Esophagus squamous epithelium (tissue), 5 donors: ENCODE measurements at regions not wholly inside any gene's neighbourhood (a gene's known extent, or its start where the extent isn't known, plus 50 kb on each side); places are given as distances from the start of the nearest gene placed in this dataset.

Experiments
- DNase-seq: peaks from one replicate; lab custom pipeline; 2025; lab: John Stamatoyannopoulos, UW
- H3K27ac ChIP-seq, 4 donors: fragments of 200-600 bp; sonication (generic); one replicate each; pipeline ENCODE4 v1.5.1; 2016 to 2019; ENCODE audit warnings: mild to moderate bottlenecking in 1 of 4
- H3K27me3 ChIP-seq, 4 donors: fragments of 200-600 bp; sonication (generic); 1 replicate in 3 of 4; 2 replicates in 1 of 4; pipeline versions ENCODE4 v1.5.1 to v1.6.0; 2017 to 2021; ENCODE audit warnings: antibody characterized with exemption in 1 of 4
- H3K36me3 ChIP-seq, 3 donors: fragments of 200-600 bp; sonication (generic); one replicate each; pipeline ENCODE4 v1.5.1; 2016 to 2019
- H3K4me1 ChIP-seq, 3 donors: fragments of 200-600 bp; sonication (generic); one replicate each; pipeline ENCODE4 v1.5.1; 2017 to 2019
- H3K4me3 ChIP-seq, 4 donors: fragments of 200-600 bp; sonication (generic); 1 replicate in 3 of 4; 2 replicates in 1 of 4; pipeline ENCODE4 v1.5.1; 2016 to 2019; ENCODE audit warnings: mild to moderate bottlenecking in 2 of 4, moderate library complexity in 1 of 4
- H3K9me3 ChIP-seq, 3 donors: fragments of 200-600 bp; sonication (generic); one replicate each; pipeline ENCODE4 v1.5.1; 2016 to 2019
- CTCF ChIP-seq, 6 experiments: fragments of 450-650 bp in 4 of 6; fragments of 200-600 bp in 2 of 6; sonication (generic) in 2 of 6; IDR thresholded peaks; one replicate each; pipeline ENCODE4 v1.5.1; 2016 to 2019; ENCODE audit warnings: antibody characterized with exemption in 6 of 6, mild to moderate bottlenecking in 4 of 6, moderate library complexity in 4 of 6
- POLR2A ChIP-seq, 4 donors: fragments of 450-650 bp; IDR thresholded peaks; one replicate each; pipeline ENCODE4 v1.6.1; 2017; ENCODE audit warnings: antibody characterized with exemption in 4 of 4, mild to moderate bottlenecking in 4 of 4, moderate library complexity in 3 of 4
- WGBS, 2 donors: methylation state at CpG; one replicate each; pipeline ENCODE4 v1.1.5; 2018; 5-methylcytosine and 5-hydroxymethylcytosine counted together
- intact Hi-C: fragments of 100-400 bp; cut with DNase I; formaldehyde crosslinking; loops from one replicate; pipeline ENCODE4 v1.15.0; 2022
- donor health status: DM: yes; HTN: yes; CAD: no.

GRCh38 chr19:29263305-29264135, 50.6 kb upstream of the UQCRFS1 start:
- intact Hi-C loops, result loop anchor here (5.0 kb wide), 1 partner anchor 526 kb away; no protein-coding TSS in a partner anchor
- H3K36me3 ChIP-seq, result no peaks in the 10 kb centered on the region
- DNase-seq, result no peak
- H3K9me3 ChIP-seq, result no peaks in the 10 kb centered on the region
- TF ChIP-seq CTCF (IDR thresholded peaks at IDR 0.05), result peak; percentile 35 to 81 (median 56)
- TF ChIP-seq POLR2A (IDR thresholded peaks at IDR 0.05), result no peak
- H3K4me3 ChIP-seq, result no peak overlapping the region
- no peaks in the 10 kb centered on the region for H3K4me1 ChIP-seq
- 11 to 28% methylated on average over 7 to 8 of the region's 8 CpGs for WGBS, 2 donors
- H3K27ac ChIP-seq, result no peak overlapping the region
- H3K27me3 ChIP-seq, result peaks cover 0 to 42% (median 0%) of the 10 kb centered on the region in 4 donors

- no peak overlapping the region for H3K4me3 ChIP-seq
- H3K4me1 ChIP-seq, result peaks cover 0 to 7% (median 0%) of the 10 kb centered on the region in 3 donors
- H3K27me3 ChIP-seq, result peaks cover 0 to 55% (median 0%) of the 10 kb centered on the region in 4 donors
- no peak for DNase-seq
- H3K36me3 ChIP-seq, result no peaks in the 10 kb centered on the region
- H3K27ac ChIP-seq, result no peak overlapping the region
- intact Hi-C loops, result loop anchor here (5.0 kb wide), 1 partner anchor 528 kb away; no protein-coding TSS in a partner anchor
- H3K9me3 ChIP-seq, result no peaks in the 10 kb centered on the region
- WGBS, 2 donors, result 92 to 93% methylated on average over 7 of the region's 7 CpGs
- TF ChIP-seq POLR2A (IDR thresholded peaks at IDR 0.05), result no peak
- TF ChIP-seq CTCF (IDR thresholded peaks at IDR 0.05), result no peak
Observed at GRCh38 chr19:29264897-29265296, 51.9 kb upstream of the UQCRFS1 start.

GRCh38 chr19:29265436-29265835, 52.5 kb upstream of the UQCRFS1 start:
- Histone ChIP-seq H3K36me3 (no peaks in the 10 kb centered on the region), H3K9me3 (no peaks in the 10 kb centered on the region), H3K4me3 (no peak overlapping the region), H3K27ac (no peak overlapping the region), H3K4me1 (peaks cover 0 to 7% (median 0%) of the 10 kb centered on the region in 3 donors), H3K27me3 (peaks cover 0 to 60% (median 0%) of the 10 kb centered on the region in 4 donors)
- no peak for DNase-seq
- TF ChIP-seq CTCF (IDR thresholded peaks at IDR 0.05) (no peak), POLR2A (IDR thresholded peaks at IDR 0.05) (no peak)
- 79 to 86% methylated on average over 5 to 6 of the region's 6 CpGs for WGBS, 2 donors
- intact Hi-C loops, result no loop called here

- Histone ChIP-seq H3K9me3 (no peaks in the 10 kb centered on the region), H3K27ac (no peak overlapping the region), H3K4me3 (no peak overlapping the region), H3K27me3 (peaks cover 0 to 63% (median 0%) of the 10 kb centered on the region in 4 donors), H3K4me1 (peaks cover 0 to 7% (median 0%) of the 10 kb centered on the region in 3 donors), H3K36me3 (no peaks in the 10 kb centered on the region)
- intact Hi-C loops, result no loop called here
- DNase-seq, result no peak
- 13 to 50% methylated on average over 4 of the region's 4 CpGs for WGBS, 2 donors
- TF ChIP-seq CTCF (IDR thresholded peaks at IDR 0.05), result no peak
- no peak for TF ChIP-seq POLR2A (IDR thresholded peaks at IDR 0.05)
Observed at GRCh38 chr19:29266001-29266400, 53.0 kb upstream of the UQCRFS1 start.

GRCh38 chr19:29266603-29267002, 53.7 kb upstream of the UQCRFS1 start:
- Histone ChIP-seq H3K27ac (no peak overlapping the region), H3K9me3 (no peaks in the 10 kb centered on the region), H3K27me3 (peaks cover 0 to 63% (median 0%) of the 10 kb centered on the region in 4 donors), H3K4me1 (peaks cover 0 to 7% (median 0%) of the 10 kb centered on the region in 3 donors), H3K36me3 (no peaks in the 10 kb centered on the region), H3K4me3 (no peak overlapping the region)
- 81 to 83% methylated on average over 3 to 4 of the region's 4 CpGs for WGBS, 2 donors
- DNase-seq, result no peak
- no peak for TF ChIP-seq CTCF (IDR thresholded peaks at IDR 0.05)
- no peak for TF ChIP-seq POLR2A (IDR thresholded peaks at IDR 0.05)
- intact Hi-C loops, result no loop called here
